ENCODE measurements at regions not wholly inside any gene's neighbourhood (a gene's known extent, or its start where the extent isn't known, plus 50 kb on each side); places are given as distances from the start of the nearest gene placed in this dataset.
A peak's percentile ranks its signal among the peaks of the same experiment; 100 is the strongest.
"Not testable (repeated sequence)": the region's sequence is repeated elsewhere in the genome, so short reads cannot be mapped to it uniquely, and the experiment has no call there.

GRCh38 chr2:64280812-64281211 lies 136.6 kb upstream of the PELI1 start:
- not testable (repeated sequence) for ATAC-seq

GRCh38 chr2:64283006-64283570 lies 138.9 kb upstream of the PELI1 start:
- TF ChIP-seq TSHZ2 (CRISPR knock-in tag; IDR thresholded peaks at IDR 0.05): no peak
- no peak for TF ChIP-seq GLIS3 (CRISPR knock-in tag; IDR thresholded peaks at IDR 0.05)
- TF ChIP-seq SNAI2 (CRISPR knock-in tag; IDR thresholded peaks at IDR 0.05): no peak
- no peak for TF ChIP-seq ZFP30 (CRISPR knock-in tag; IDR thresholded peaks at IDR 0.05)
- TF ChIP-seq ESRRG (CRISPR knock-in tag; IDR thresholded peaks at IDR 0.05): no peak
- no peak for TF ChIP-seq ISL1 (CRISPR knock-in tag; IDR thresholded peaks at IDR 0.05)
- TF ChIP-seq CSRNP3 (CRISPR knock-in tag; IDR thresholded peaks at IDR 0.05): no peak
- no peak for TF ChIP-seq ZNF565 (CRISPR knock-in tag; conservative IDR thresholded peaks at IDR 0.05; ENCODE audit: low read depth)
- TF ChIP-seq ZNF70 (CRISPR knock-in tag; IDR thresholded peaks at IDR 0.05): no peak
- TF ChIP-seq OSR1 (CRISPR knock-in tag; IDR thresholded peaks at IDR 0.05): no peak
- no peak for TF ChIP-seq CSDC2 (CRISPR knock-in tag; IDR thresholded peaks at IDR 0.05)
- no peak for TF ChIP-seq POU6F1 (CRISPR knock-in tag; IDR thresholded peaks at IDR 0.05; ENCODE audit: borderline replicate concordance, low read depth)
- TF ChIP-seq TCF4 (CRISPR knock-in tag; IDR thresholded peaks at IDR 0.05; ENCODE audit: borderline replicate concordance): no peak
- no peak for TF ChIP-seq RARB (CRISPR knock-in tag; IDR thresholded peaks at IDR 0.05)
- ATAC-seq: no peak

GRCh38 chr2:64283641-64284361 lies 139.6 kb upstream of the PELI1 start:
- no peak; the same call in 1 of the 3 replicates for ATAC-seq
- no peak for TF ChIP-seq POU6F1 (CRISPR knock-in tag; IDR thresholded peaks at IDR 0.05; ENCODE audit: borderline replicate concordance, low read depth)
- peak; percentile 81 for TF ChIP-seq ISL1 (CRISPR knock-in tag; IDR thresholded peaks at IDR 0.05)
- TF ChIP-seq TSHZ2 (CRISPR knock-in tag; IDR thresholded peaks at IDR 0.05): no peak
- no peak for TF ChIP-seq OSR1 (CRISPR knock-in tag; IDR thresholded peaks at IDR 0.05)
- peak; percentile 66; the same call in 1 of the 2 replicates for TF ChIP-seq CREB5 (CRISPR knock-in tag; IDR thresholded peaks at IDR 0.05; ENCODE audit: low read depth)
- TF ChIP-seq SNAI2 (CRISPR knock-in tag; IDR thresholded peaks at IDR 0.05): no peak
- 0 out of 2 replicates have a peak, but pooled peaks have one; percentile 17 for TF ChIP-seq PATZ1 (CRISPR knock-in tag; IDR thresholded peaks at IDR 0.05; ENCODE audit: borderline replicate concordance)
- TF ChIP-seq BACH2 (CRISPR knock-in tag; IDR thresholded peaks at IDR 0.05; ENCODE audit: borderline replicate concordance): no peak
- no peak for TF ChIP-seq ESRRG (CRISPR knock-in tag; IDR thresholded peaks at IDR 0.05)

All from SK-N-SH treated with all-trans-retinoic acid at 6 μM for 48 hours (cell line).